ENCODE measurements at regions not wholly inside any gene's neighbourhood (a gene's known extent, or its start where the extent isn't known, plus 50 kb on each side); places are given as distances from the start of the nearest gene placed in this dataset.
"Not testable (repeated sequence)": the region's sequence is repeated elsewhere in the genome, so short reads cannot be mapped to it uniquely, and the experiment has no call there.

GRCh38 chr5:109551234-109551633, 138.5 kb upstream of the MAN2A1 start:
- DNase-seq (ENCODE audit: low spot score in 2 of 2); H3K27ac Mint-ChIP-seq (ENCODE audit: low read depth); H3K4me1 Mint-ChIP-seq; ATAC-seq (replicated peaks; ENCODE audit: extremely low read depth, poor library complexity, severe bottlenecking); H3K4me3 Mint-ChIP-seq; H3K27me3 Mint-ChIP-seq; H3K36me3 Mint-ChIP-seq (ENCODE audit: insufficient read depth); H3K9me3 Mint-ChIP-seq: not testable (repeated sequence)

- Mint-ChIP-seq H3K36me3 (ENCODE audit: insufficient read depth) (no peaks in the 10 kb centered on the region), H3K4me3 (no peak overlapping the region), H3K27me3 (peaks cover 9% of the 10 kb centered on the region), H3K4me1 (no peaks in the 10 kb centered on the region), H3K27ac (ENCODE audit: low read depth) (no peak overlapping the region), H3K9me3 (peaks cover 6% of the 10 kb centered on the region)
- DNase-seq (ENCODE audit: low spot score in 2 of 2) (no peak), ATAC-seq (replicated peaks; ENCODE audit: extremely low read depth, poor library complexity, severe bottlenecking) (no peak)
Measured at GRCh38 chr5:109550077-109550476, 139.7 kb upstream of the MAN2A1 start.

GRCh38 chr5:109546461-109546860, 136.7 kb upstream of the PJA2 start:
- no peaks in the 10 kb centered on the region for H3K4me1 Mint-ChIP-seq
- DNase-seq (ENCODE audit: low spot score in 2 of 2) (no peak), ATAC-seq (replicated peaks; ENCODE audit: extremely low read depth, poor library complexity, severe bottlenecking) (no peak)
- H3K4me3 Mint-ChIP-seq: no peak overlapping the region
- peaks cover 8% of the 10 kb centered on the region for H3K27me3 Mint-ChIP-seq
- H3K36me3 Mint-ChIP-seq (ENCODE audit: insufficient read depth): no peaks in the 10 kb centered on the region
- peaks cover 6% of the 10 kb centered on the region for H3K9me3 Mint-ChIP-seq
- no peak overlapping the region for H3K27ac Mint-ChIP-seq (ENCODE audit: low read depth)

- not testable (repeated sequence) for DNase-seq (ENCODE audit: low spot score in 2 of 2); H3K4me3 Mint-ChIP-seq; H3K27ac Mint-ChIP-seq (ENCODE audit: low read depth); ATAC-seq (replicated peaks; ENCODE audit: extremely low read depth, poor library complexity, severe bottlenecking); H3K9me3 Mint-ChIP-seq; H3K4me1 Mint-ChIP-seq; H3K36me3 Mint-ChIP-seq (ENCODE audit: insufficient read depth)
- H3K27me3 Mint-ChIP-seq: peaks cover 24% of the 10 kb centered on the region
Measured at GRCh38 chr5:109544873-109545272, 135.1 kb upstream of the PJA2 start.

GRCh38 chr5:109538692-109539091, 128.9 kb upstream of the PJA2 start:
- not testable (repeated sequence) for H3K4me3 Mint-ChIP-seq; DNase-seq (ENCODE audit: low spot score in 2 of 2); H3K27ac Mint-ChIP-seq (ENCODE audit: low read depth); H3K9me3 Mint-ChIP-seq; ATAC-seq (replicated peaks; ENCODE audit: extremely low read depth, poor library complexity, severe bottlenecking); H3K36me3 Mint-ChIP-seq (ENCODE audit: insufficient read depth); H3K4me1 Mint-ChIP-seq
- H3K27me3 Mint-ChIP-seq: peaks cover 65% of the 10 kb centered on the region

- not testable (repeated sequence) for DNase-seq (ENCODE audit: low spot score in 2 of 2); H3K36me3 Mint-ChIP-seq (ENCODE audit: insufficient read depth); H3K27ac Mint-ChIP-seq (ENCODE audit: low read depth); ATAC-seq (replicated peaks; ENCODE audit: extremely low read depth, poor library complexity, severe bottlenecking); H3K4me1 Mint-ChIP-seq; H3K4me3 Mint-ChIP-seq; H3K9me3 Mint-ChIP-seq
- H3K27me3 Mint-ChIP-seq: peaks cover 57% of the 10 kb centered on the region
Measured at GRCh38 chr5:109535090-109535489, 125.3 kb upstream of the PJA2 start.

- H3K4me1 Mint-ChIP-seq: no peaks in the 10 kb centered on the region
- DNase-seq (ENCODE audit: low spot score in 2 of 2) (no peak), ATAC-seq (replicated peaks; ENCODE audit: extremely low read depth, poor library complexity, severe bottlenecking) (no peak)
- H3K4me3 Mint-ChIP-seq: no peak overlapping the region
- H3K27ac Mint-ChIP-seq (ENCODE audit: low read depth): no peak overlapping the region
- H3K36me3 Mint-ChIP-seq (ENCODE audit: insufficient read depth): no peaks in the 10 kb centered on the region
- H3K9me3 Mint-ChIP-seq: no peaks in the 10 kb centered on the region
- peaks cover 45% of the 10 kb centered on the region for H3K27me3 Mint-ChIP-seq
Measured at GRCh38 chr5:109533751-109534272, 124.0 kb upstream of the PJA2 start.

- Mint-ChIP-seq H3K27me3 (peaks cover 41% of the 10 kb centered on the region), H3K27ac (ENCODE audit: low read depth) (no peak overlapping the region), H3K36me3 (ENCODE audit: insufficient read depth) (no peaks in the 10 kb centered on the region), H3K4me1 (no peaks in the 10 kb centered on the region), H3K9me3 (no peaks in the 10 kb centered on the region), H3K4me3 (no peak overlapping the region)
- no peak for DNase-seq (ENCODE audit: low spot score in 2 of 2)
- no peak for ATAC-seq (replicated peaks; ENCODE audit: extremely low read depth, poor library complexity, severe bottlenecking)
Measured at GRCh38 chr5:109532773-109533364, 123.1 kb upstream of the PJA2 start.

GRCh38 chr5:109531262-109531661, 121.5 kb upstream of the PJA2 start:
- H3K4me3 Mint-ChIP-seq: no peak overlapping the region
- H3K36me3 Mint-ChIP-seq (ENCODE audit: insufficient read depth): no peaks in the 10 kb centered on the region
- no peaks in the 10 kb centered on the region for H3K4me1 Mint-ChIP-seq
- ATAC-seq (replicated peaks; ENCODE audit: extremely low read depth, poor library complexity, severe bottlenecking) (no peak), DNase-seq (ENCODE audit: low spot score in 2 of 2) (no peak)
- peaks cover 25% of the 10 kb centered on the region for H3K27me3 Mint-ChIP-seq
- no peaks in the 10 kb centered on the region for H3K9me3 Mint-ChIP-seq
- no peak overlapping the region for H3K27ac Mint-ChIP-seq (ENCODE audit: low read depth)

- DNase-seq (ENCODE audit: low spot score in 2 of 2) (no peak), ATAC-seq (replicated peaks; ENCODE audit: extremely low read depth, poor library complexity, severe bottlenecking) (no peak)
- Mint-ChIP-seq H3K27ac (ENCODE audit: low read depth) (no peak overlapping the region), H3K9me3 (no peaks in the 10 kb centered on the region), H3K4me3 (no peak overlapping the region), H3K4me1 (no peaks in the 10 kb centered on the region), H3K36me3 (ENCODE audit: insufficient read depth) (no peaks in the 10 kb centered on the region), H3K27me3 (peaks cover 17% of the 10 kb centered on the region)
Measured at GRCh38 chr5:109529987-109530386, 120.2 kb upstream of the PJA2 start.

- Mint-ChIP-seq H3K9me3 (no peaks in the 10 kb centered on the region), H3K27ac (ENCODE audit: low read depth) (no peak overlapping the region), H3K36me3 (ENCODE audit: insufficient read depth) (no peaks in the 10 kb centered on the region), H3K27me3 (peaks cover 17% of the 10 kb centered on the region), H3K4me3 (no peak overlapping the region), H3K4me1 (no peaks in the 10 kb centered on the region)
- ATAC-seq (replicated peaks; ENCODE audit: extremely low read depth, poor library complexity, severe bottlenecking): no peak
- no peak for DNase-seq (ENCODE audit: low spot score in 2 of 2)
Measured at GRCh38 chr5:109529520-109529919, 119.7 kb upstream of the PJA2 start.

- H3K9me3 Mint-ChIP-seq: no peaks in the 10 kb centered on the region
- peaks cover 12% of the 10 kb centered on the region for H3K27me3 Mint-ChIP-seq
- no peak overlapping the region for H3K4me3 Mint-ChIP-seq
- H3K36me3 Mint-ChIP-seq (ENCODE audit: insufficient read depth): no peaks in the 10 kb centered on the region
- ATAC-seq (replicated peaks; ENCODE audit: extremely low read depth, poor library complexity, severe bottlenecking): no peak
- H3K4me1 Mint-ChIP-seq: no peaks in the 10 kb centered on the region
- H3K27ac Mint-ChIP-seq (ENCODE audit: low read depth): no peak overlapping the region
- no peak for DNase-seq (ENCODE audit: low spot score in 2 of 2)
Measured at GRCh38 chr5:109524555-109524954, 114.8 kb upstream of the PJA2 start.

- Mint-ChIP-seq H3K9me3 (no peaks in the 10 kb centered on the region), H3K4me1 (no peaks in the 10 kb centered on the region), H3K4me3 (no peak overlapping the region), H3K27ac (ENCODE audit: low read depth) (no peak overlapping the region), H3K36me3 (ENCODE audit: insufficient read depth) (no peaks in the 10 kb centered on the region), H3K27me3 (peaks cover 12% of the 10 kb centered on the region)
- ATAC-seq (replicated peaks; ENCODE audit: extremely low read depth, poor library complexity, severe bottlenecking) (no peak), DNase-seq (ENCODE audit: low spot score in 2 of 2) (no peak)
Measured at GRCh38 chr5:109524026-109524425, 114.3 kb upstream of the PJA2 start.
